Activated T-cell treated with anti-CD3 and anti-CD28 coated beads for 48 hours (primary cell): ENCODE measurements at regions not wholly inside any gene's neighbourhood (a gene's known extent, or its start where the extent isn't known, plus 50 kb on each side); places are given as distances from the start of the nearest gene placed in this dataset.

ENCODE experiments used
- DNase-seq: peaks from one replicate; pipeline ENCODE4 v3.0.0-alpha.2; 2020; ENCODE audit warnings: low read depth

GRCh38 chr1:243916160-243916559, 66.1 kb upstream of the AKT3 start:
- no peak for DNase-seq

- no peak for DNase-seq
Measured at GRCh38 chr1:243912347-243912746, 62.3 kb upstream of the AKT3 start.

GRCh38 chr1:243910607-243911006, 60.6 kb upstream of the AKT3 start:
- DNase-seq, result no peak

- DNase-seq, result no peak
Measured at GRCh38 chr1:243903895-243904294, 53.9 kb upstream of the AKT3 start.

DNA sequence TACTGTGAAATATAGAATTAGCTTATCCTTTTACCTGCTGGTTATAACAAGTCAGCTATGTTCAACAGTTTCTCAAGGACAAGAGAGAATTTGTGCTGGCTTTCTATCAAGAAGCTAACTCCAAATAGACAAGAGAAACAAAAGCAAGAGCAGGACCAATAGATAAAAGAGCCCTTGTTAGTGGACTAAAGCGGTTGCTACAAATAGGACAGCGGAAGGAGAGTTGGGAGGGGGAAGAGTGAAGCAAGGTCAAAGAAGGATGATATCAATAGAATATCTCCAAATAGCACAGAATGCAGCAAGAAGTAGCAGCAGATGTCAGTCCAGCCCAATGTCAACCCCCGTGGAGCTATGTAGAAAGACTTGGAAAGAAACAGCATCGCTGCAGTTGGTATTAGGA, 53.0 kb upstream of the AKT3 start:
- DNase-seq, result no peak

DNA sequence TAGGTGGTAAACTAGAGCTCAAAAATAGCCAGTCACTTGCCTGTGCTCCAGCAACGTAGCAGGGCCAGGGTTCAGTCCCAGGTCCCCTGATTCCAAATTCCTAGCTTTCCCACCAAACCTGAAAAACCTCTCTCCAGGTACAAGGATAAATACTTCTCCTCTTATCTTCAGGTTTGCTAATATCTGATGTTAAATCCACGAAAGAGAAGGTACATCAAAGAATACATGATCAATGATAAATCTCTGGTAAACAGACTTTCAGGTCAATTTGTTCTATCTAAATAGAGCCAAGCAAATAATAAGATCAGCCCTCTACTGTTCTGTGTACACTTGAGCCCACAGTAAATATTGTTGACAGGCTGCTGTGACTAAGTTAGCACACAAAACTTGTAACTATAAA, 52.1 kb upstream of the AKT3 start:
- DNase-seq, result no peak
